A549 (cell line): ENCODE measurements at regions not wholly inside any gene's neighbourhood (a gene's known extent, or its start where the extent isn't known, plus 50 kb on each side); places are given as distances from the start of the nearest gene placed in this dataset.

Experiments used
- ATAC-seq, 2 experiments: fragments of 200-7000 bp in 1 of 2; fragments of >200 bp in 1 of 2; cut with Nextera tagmentation in 1 of 2; cut with Tn5 transposase in 1 of 2; 3 replicates each; pipeline versions ENCODE4 v1.8.0 to v1.9.1; 2018 to 2020; ENCODE audit warnings: mild to moderate bottlenecking in 1 of 2, moderate library complexity in 1 of 2
- CTCF ChIA-PET: fragments of 300-600 bp; sonication (Branson Sonifier 250); formaldehyde crosslinking; extraction: SDS; loops from one replicate; lab custom pipeline; 2021; ENCODE audit warnings: antibody characterized with exemption, inconsistent platforms; lab: Yijun Ruan, JAX
- POLR2A ChIA-PET: fragments of 350-600 bp; formaldehyde crosslinking; extraction: SDS; loops from one replicate; lab custom pipeline; 2021; ENCODE audit warnings: antibody characterized with exemption, inconsistent platforms; lab: Yijun Ruan, JAX
- DNase-seq, 2 experiments: peaks; one replicate each; pipeline versions ENCODE4 v3.0.0 to v3.0.0-alpha.2; 2011 to 2016; ENCODE audit warnings: low read depth in 1 of 2, low spot score in 1 of 2
- FAIRE-seq: peaks from 2 replicates; lab custom pipeline; 2011; peaks lifted over from hg19 to GRCh38; lab: Jason Lieb, UNC
- H3K27ac ChIP-seq, 2 experiments: fragments of >200 bp; sonication (Bioruptor Twin); formaldehyde crosslinking; 3 replicates each; pipeline ENCODE4 v1.5.1; 2016 to 2017
- H3K4me1 ChIP-seq: fragments of >200 bp; sonication (Bioruptor Twin); formaldehyde crosslinking; 3 replicates; pipeline ENCODE4 v1.6.1; 2016
- H3K4me2 ChIP-seq: fragments of >200 bp; sonication (Bioruptor Twin); formaldehyde crosslinking; 3 replicates; pipeline ENCODE4 v1.6.1; 2016
- H3K4me3 ChIP-seq: fragments of >200 bp; sonication (Bioruptor Twin); formaldehyde crosslinking; 3 replicates; pipeline ENCODE4 v1.5.1; 2016
- H3K9me3 ChIP-seq: fragments of >200 bp; sonication (Bioruptor Twin); formaldehyde crosslinking; 3 replicates; pipeline ENCODE4 v1.6.1; 2016
- CBX2 ChIP-seq: fragments of 200-600 bp; sonication (generic); IDR thresholded peaks from 2 replicates; pipeline ENCODE4 v1.6.1; 2016; ENCODE audit warnings: low read depth, mild to moderate bottlenecking, borderline replicate concordance
- CHD2 ChIP-seq: fragments of 150-350 bp; IDR thresholded peaks from 2 replicates; pipeline ENCODE4 v1.6.1; 2014; ENCODE audit warnings: low read length; ENCODE audit not compliant: partially characterized antibody
- CHD4 ChIP-seq: fragments of 200-600 bp; sonication (generic); IDR thresholded peaks from 2 replicates; pipeline ENCODE4 v1.6.1; 2016; ENCODE audit warnings: antibody characterized with exemption, mild to moderate bottlenecking, borderline replicate concordance
- EHF ChIP-seq: fragments of 250-450 bp; sonication (Bioruptor Pico); IDR thresholded peaks from 2 replicates; pipeline ENCODE4 v1.5.0; 2020; ENCODE audit warnings: mild to moderate bottlenecking
- ESRRA ChIP-seq: fragments of 150-350 bp; IDR thresholded peaks from 2 replicates; pipeline ENCODE4 v1.6.1; 2014; ENCODE audit warnings: mild to moderate bottlenecking, low read length, borderline replicate concordance
- FOXS1 ChIP-seq: fragments of 250-450 bp; sonication (Bioruptor Pico); IDR thresholded peaks from 2 replicates; pipeline ENCODE4 v1.5.0; 2020; ENCODE audit warnings: mild to moderate bottlenecking, moderate library complexity
- HEYL ChIP-seq: fragments of 250-450 bp; sonication (Bioruptor Pico); IDR thresholded peaks from 2 replicates; pipeline ENCODE4 v1.8.0; 2021; ENCODE audit warnings: mild to moderate bottlenecking, moderate library complexity
- HMGXB4 ChIP-seq: fragments of 250-450 bp; sonication (Bioruptor Pico); IDR thresholded peaks from 2 replicates; pipeline ENCODE4 v1.5.0; 2021; ENCODE audit warnings: mild to moderate bottlenecking, moderate library complexity, borderline replicate concordance
- HOXA7 ChIP-seq: fragments of 250-450 bp; sonication (Bioruptor Pico); IDR thresholded peaks from 2 replicates; pipeline ENCODE4 v1.5.0; 2020; ENCODE audit warnings: mild to moderate bottlenecking, moderate library complexity
- HOXB5 ChIP-seq: fragments of 250-450 bp; sonication (Bioruptor Pico); IDR thresholded peaks from 2 replicates; pipeline ENCODE4 v1.5.0; 2020; ENCODE audit warnings: mild to moderate bottlenecking, moderate library complexity
- MAZ ChIP-seq: fragments of 150-350 bp; IDR thresholded peaks from 2 replicates; pipeline ENCODE4 v1.6.1; 2014; ENCODE audit warnings: antibody characterized with exemption, low read depth, low read length, borderline replicate concordance
- MYC ChIP-seq: IDR thresholded peaks from 2 replicates; pipeline ENCODE4 v1.6.1; 2012; ENCODE audit warnings: mild to moderate bottlenecking, inconsistent platforms, low read length, improper control_type of control experiment, borderline replicate concordance
- NPAS2 ChIP-seq: fragments of 250-450 bp; sonication (Bioruptor Pico); IDR thresholded peaks from 2 replicates; pipeline ENCODE4 v1.8.0; 2022; ENCODE audit warnings: mild to moderate bottlenecking, moderate library complexity, borderline replicate concordance
- PBX3 ChIP-seq: IDR thresholded peaks from 2 replicates; pipeline ENCODE4 v1.6.1; 2012
- PHF8 ChIP-seq: fragments of 200-600 bp; sonication (generic); IDR thresholded peaks from 2 replicates; pipeline ENCODE4 v1.6.1; 2016; ENCODE audit warnings: low read depth, mild to moderate bottlenecking, antibody characterized with exemption, moderate library complexity, borderline replicate concordance
- POLR2A ChIP-seq: IDR thresholded peaks from 2 replicates; pipeline ENCODE4 v1.6.1; 2012; ENCODE audit warnings: mild to moderate bottlenecking, low read length
- POLR2AphosphoS2 ChIP-seq: conservative IDR thresholded peaks from 2 replicates; pipeline ENCODE4 v1.6.1; 2012; ENCODE audit warnings: low read length, improper control_type of control experiment, inconsistent platforms
- RARB ChIP-seq: fragments of 250-450 bp; sonication (Bioruptor Pico); IDR thresholded peaks from 2 replicates; pipeline ENCODE4 v1.8.0; 2021; ENCODE audit warnings: mild to moderate bottlenecking, moderate library complexity
- REST ChIP-seq: fragments of 200-600 bp; sonication (generic); IDR thresholded peaks from 2 replicates; pipeline ENCODE4 v1.6.1; 2016; ENCODE audit warnings: antibody characterized with exemption, mild to moderate bottlenecking, moderate library complexity
- RFX5 ChIP-seq: fragments of 450-650 bp; IDR thresholded peaks from 2 replicates; pipeline ENCODE4 v1.7.1; 2014; ENCODE audit warnings: antibody characterized with exemption, mild to moderate bottlenecking, moderate library complexity
- SMC3 ChIP-seq: fragments of >200 bp; sonication (Bioruptor Twin); formaldehyde crosslinking; IDR thresholded peaks from 3 replicates; pipeline ENCODE4 v1.6.1; 2018; ENCODE audit warnings: inconsistent platforms
- TFCP2L1 ChIP-seq: fragments of 250-450 bp; sonication (Bioruptor Pico); IDR thresholded peaks from 2 replicates; pipeline ENCODE4 v1.5.0; 2021; ENCODE audit warnings: mild to moderate bottlenecking
- ZC3H11A ChIP-seq: fragments of 450-650 bp; IDR thresholded peaks from 2 replicates; pipeline ENCODE4 v1.6.1; 2014; ENCODE audit warnings: antibody characterized with exemption, mild to moderate bottlenecking
- ZNF302 ChIP-seq: fragments of 250-450 bp; sonication (Bioruptor Pico); IDR thresholded peaks from 2 replicates; pipeline ENCODE4 v1.9.0; 2021; ENCODE audit warnings: inconsistent platforms, mild to moderate bottlenecking, moderate library complexity
- WGBS: methylation state at CpG from one replicate; pipeline ENCODE4 v1.1.6; 2017; ENCODE audit errors: missing lambda C conversion rate; 5-methylcytosine and 5-hydroxymethylcytosine counted together
- TF ChIP-seq, protein P1 (sequence below): fragments of 450-650 bp; IDR thresholded peaks from 2 replicates; pipeline ENCODE4 v1.6.1; 2014; ENCODE audit warnings: antibody characterized with exemption

GRCh38 chr2:506451-506850 lies 170.8 kb downstream of the TMEM18 start:
- no peaks in the 10 kb centered on the region for H3K4me1 ChIP-seq
- H3K9me3 ChIP-seq, result no peaks in the 10 kb centered on the region
- 30% methylated on average over 6 of the region's 6 CpGs for WGBS
- H3K4me2 ChIP-seq, result no peak overlapping the region
- ATAC-seq, result no peak
- no peak overlapping the region for H3K27ac ChIP-seq
- no peak for FAIRE-seq
- TF ChIP-seq ZNF302 (CRISPR knock-in tag) (no peak), ESRRA (no peak), REST (no peak), RFX5 (no peak), CHD4 (no peak), CBX2 (no peak), PBX3 (no peak), MYC (no peak), PHF8 (no peak), SMC3 (no peak), NPAS2 (CRISPR knock-in tag) (no peak), TFCP2L1 (CRISPR knock-in tag) (no peak), ZC3H11A (no peak), RARB (CRISPR knock-in tag) (no peak), EHF (no peak), HOXB5 (no peak), HEYL (CRISPR knock-in tag) (no peak), HOXA7 (CRISPR knock-in tag) (no peak), POLR2AphosphoS2 (no peak)
- TF ChIP-seq, protein P1, sequence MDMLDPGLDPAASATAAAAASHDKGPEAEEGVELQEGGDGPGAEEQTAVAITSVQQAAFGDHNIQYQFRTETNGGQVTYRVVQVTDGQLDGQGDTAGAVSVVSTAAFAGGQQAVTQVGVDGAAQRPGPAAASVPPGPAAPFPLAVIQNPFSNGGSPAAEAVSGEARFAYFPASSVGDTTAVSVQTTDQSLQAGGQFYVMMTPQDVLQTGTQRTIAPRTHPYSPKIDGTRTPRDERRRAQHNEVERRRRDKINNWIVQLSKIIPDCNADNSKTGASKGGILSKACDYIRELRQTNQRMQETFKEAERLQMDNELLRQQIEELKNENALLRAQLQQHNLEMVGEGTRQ, result no peak
- TF ChIP-seq, all 56 proteins: peak for 0
- no peak for DNase-seq
- ChIA-PET CTCF (no interaction called here), POLR2A (no interaction called here)
- H3K4me3 ChIP-seq, result no peak overlapping the region

- ATAC-seq, result no peak
- POLR2A ChIA-PET, result no interaction called here
- Histone ChIP-seq H3K9me3 (no peaks in the 10 kb centered on the region), H3K4me1 (no peaks in the 10 kb centered on the region), H3K4me2 (no peak overlapping the region), H3K4me3 (no peak overlapping the region), H3K27ac (no peak overlapping the region)
- CTCF ChIA-PET, result no interaction called here
- 6% methylated on average over 8 of the region's 8 CpGs for WGBS
- TF ChIP-seq HOXA7 (CRISPR knock-in tag), result no peak
- no peak for TF ChIP-seq POLR2A
- no peak for TF ChIP-seq CHD4
- no peak for TF ChIP-seq NPAS2 (CRISPR knock-in tag)
- TF ChIP-seq CHD2, result no peak
- TF ChIP-seq FOXS1 (CRISPR knock-in tag), result no peak
- no peak for TF ChIP-seq HMGXB4
- TF ChIP-seq PHF8, result no peak
- no peak for TF ChIP-seq EHF
- no peak for TF ChIP-seq MAZ
- no peak for FAIRE-seq
- no peak for DNase-seq
These were observed 171.3 kb downstream of the TMEM18 start for GRCh38 chr2:505941-506340.
